GM12892 (cell line): ENCODE measurements at regions not wholly inside any gene's neighbourhood (a gene's known extent, or its start where the extent isn't known, plus 50 kb on each side); places are given as distances from the start of the nearest gene placed in this dataset.

Experiments used
- POLR2A ChIP-seq: IDR thresholded peaks from 2 replicates; pipeline ENCODE4 v1.6.1; 2011; ENCODE audit warnings: low read depth, low read length, control low read depth
- POLR2AphosphoS5 ChIP-seq: IDR thresholded peaks from 2 replicates; pipeline ENCODE4 v1.6.1; 2011; ENCODE audit warnings: low read depth, low read length, control low read depth
- TAF1 ChIP-seq: IDR thresholded peaks from 2 replicates; pipeline ENCODE4 v1.6.1; 2011; ENCODE audit warnings: low read depth, mild to moderate bottlenecking, control low read depth, low read length, borderline replicate concordance

GRCh38 chr3:118833075-118833474 lies 201.6 kb downstream of the IGSF11 start:
- TF ChIP-seq POLR2AphosphoS5 (no peak), POLR2A (no peak), TAF1 (no peak)
